ENCODE measurements at regions not wholly inside any gene's neighbourhood (a gene's known extent, or its start where the extent isn't known, plus 50 kb on each side); places are given as distances from the start of the nearest gene placed in this dataset.
"Not testable (repeated sequence)": the region's sequence is repeated elsewhere in the genome, so short reads cannot be mapped to it uniquely, and the experiment has no call there.

- DNase-seq (ENCODE audit: low spot score) = not testable (repeated sequence)
Observed at GRCh38 chr18:8913606-8914403, 188.7 kb upstream of the NDUFV2 start.

GRCh38 chr18:8914404-8915264 lies 187.9 kb upstream of the NDUFV2 start:
- not testable (repeated sequence) for DNase-seq (ENCODE audit: low spot score)

DNA sequence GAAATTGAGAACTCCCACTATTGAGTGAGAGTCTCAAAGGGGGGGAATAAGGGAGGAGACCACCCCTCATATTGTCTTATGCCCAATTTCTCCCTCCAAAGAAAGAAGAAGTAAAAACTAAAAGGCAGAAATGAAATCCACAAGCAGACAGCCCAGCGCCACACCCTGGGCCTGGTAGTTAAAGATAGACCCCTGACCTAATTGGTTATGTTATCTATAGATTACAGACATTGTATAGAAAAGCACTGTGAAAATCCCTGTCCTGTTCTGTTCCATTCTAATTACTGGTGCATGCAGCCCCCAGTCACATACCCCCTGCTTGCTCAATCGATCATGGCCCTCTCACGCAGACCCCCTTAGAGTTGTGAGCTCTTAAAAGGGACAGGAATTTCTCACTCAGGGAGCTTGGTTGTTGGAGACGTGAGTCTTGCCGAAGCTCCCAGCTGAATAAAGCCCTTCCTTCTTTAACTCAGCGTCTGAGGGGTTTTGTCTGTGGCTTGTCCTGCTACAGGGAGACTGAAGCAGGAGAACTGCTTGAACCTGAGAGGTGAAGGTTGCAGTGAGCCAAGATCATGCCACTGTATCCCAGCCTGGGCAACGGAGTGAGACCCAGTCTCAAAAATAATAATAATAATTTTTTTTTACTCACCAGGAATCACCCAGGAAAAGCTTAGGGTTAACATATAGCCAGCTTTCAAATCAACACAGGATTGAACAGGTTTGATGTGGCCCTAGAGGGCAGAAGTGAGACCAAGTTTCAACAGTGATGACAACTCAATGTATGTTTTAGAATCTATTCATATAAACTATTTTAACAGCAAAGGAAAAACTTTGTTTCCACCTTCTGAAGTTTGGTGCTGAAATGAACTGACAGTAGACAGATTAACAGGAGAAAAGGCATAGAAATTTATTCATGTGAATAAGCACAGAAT lies 181.4 kb upstream of the NDUFV2 start:
- not testable (repeated sequence) for DNase-seq (ENCODE audit: low spot score)

- no peak for DNase-seq (ENCODE audit: low spot score)
Observed at GRCh38 chr18:8926464-8926863, 176.0 kb upstream of the NDUFV2 start.

GRCh38 chr18:8928044-8928443 lies 174.5 kb upstream of the NDUFV2 start:
- DNase-seq (ENCODE audit: low spot score) = no peak

DNA sequence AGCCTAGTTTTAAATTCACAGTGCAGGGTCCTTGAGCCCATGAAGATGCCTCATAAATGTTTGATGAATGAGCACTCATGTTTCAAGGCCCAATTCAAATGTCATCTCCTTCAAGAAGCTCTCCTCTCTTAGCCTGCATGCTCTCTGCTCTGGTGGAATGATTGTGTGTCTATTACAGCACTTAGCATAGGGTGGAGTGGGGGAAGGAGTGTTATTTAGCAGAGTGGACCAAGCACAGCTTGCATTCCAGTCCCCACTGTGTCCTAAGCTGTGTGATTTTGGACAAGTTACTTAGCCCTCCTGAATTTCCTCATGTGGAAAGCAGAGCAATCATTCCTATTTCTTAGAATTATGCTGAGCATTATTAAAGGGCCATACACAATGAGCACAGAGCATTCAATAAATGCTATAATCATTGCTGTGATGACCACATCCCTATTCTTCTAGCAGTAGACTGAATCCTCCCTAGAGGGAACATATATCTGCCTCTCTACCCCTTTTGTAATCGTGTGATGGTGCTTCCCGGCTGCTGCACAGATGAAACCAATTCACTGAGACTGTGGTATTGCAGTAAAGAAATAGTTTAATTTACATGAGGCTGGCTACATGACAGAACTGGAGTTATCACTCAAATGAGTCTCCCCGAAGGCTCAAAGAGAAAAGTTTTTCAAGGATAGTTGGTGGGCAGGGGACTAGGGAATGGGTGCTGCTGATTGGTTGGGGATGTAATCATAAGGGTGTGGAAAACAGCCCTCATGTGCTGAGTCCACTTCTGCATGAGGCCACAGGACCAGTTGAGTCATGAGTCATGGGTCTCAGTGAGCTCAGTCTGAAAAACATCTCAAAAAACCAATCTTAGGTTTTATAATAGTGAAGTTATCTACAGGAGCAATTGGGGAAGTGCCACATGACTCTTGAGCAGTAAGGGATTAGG lies 173.4 kb upstream of the NDUFV2 start:
- DNase-seq (ENCODE audit: low spot score) = no peak

GRCh38 chr18:8930990-8931616 lies 171.4 kb upstream of the NDUFV2 start:
- DNase-seq (ENCODE audit: low spot score) = no peak

GRCh38 chr18:8932866-8933265 lies 169.6 kb upstream of the NDUFV2 start:
- no peak for DNase-seq (ENCODE audit: low spot score)

DNA sequence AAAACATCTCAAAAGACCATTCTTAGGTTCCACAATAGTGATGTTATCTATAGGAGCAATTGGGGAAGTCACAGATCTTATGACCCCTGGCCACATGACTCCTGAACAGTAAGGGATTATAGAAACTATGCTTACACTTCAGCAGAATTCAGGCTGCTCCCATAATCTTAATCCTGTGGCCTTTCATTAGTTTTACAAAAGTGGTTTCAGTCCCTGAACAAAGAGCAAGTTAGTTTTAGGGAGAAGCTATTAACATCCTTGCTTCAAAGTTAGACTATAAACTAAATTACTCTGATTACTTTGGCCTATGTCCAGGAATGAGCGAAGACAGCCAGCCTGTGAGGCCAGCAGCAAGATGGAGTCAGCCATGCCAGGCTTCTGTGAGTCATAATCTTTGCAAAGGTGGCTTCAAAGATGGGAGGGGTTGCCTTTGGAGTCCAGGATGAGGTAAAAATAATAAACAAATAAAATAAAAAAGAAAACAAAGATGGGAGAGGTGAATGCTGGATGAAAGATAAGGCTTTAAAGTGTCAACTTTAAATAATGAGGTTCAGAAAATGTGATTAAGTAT lies 168.7 kb upstream of the NDUFV2 start:
- DNase-seq (ENCODE audit: low spot score) = no peak

GRCh38 chr18:8935346-8935745 lies 167.2 kb upstream of the NDUFV2 start:
- not testable (repeated sequence) for DNase-seq (ENCODE audit: low spot score)

GRCh38 chr18:8936619-8937018 lies 165.9 kb upstream of the NDUFV2 start:
- DNase-seq (ENCODE audit: low spot score) = no peak

DNA sequence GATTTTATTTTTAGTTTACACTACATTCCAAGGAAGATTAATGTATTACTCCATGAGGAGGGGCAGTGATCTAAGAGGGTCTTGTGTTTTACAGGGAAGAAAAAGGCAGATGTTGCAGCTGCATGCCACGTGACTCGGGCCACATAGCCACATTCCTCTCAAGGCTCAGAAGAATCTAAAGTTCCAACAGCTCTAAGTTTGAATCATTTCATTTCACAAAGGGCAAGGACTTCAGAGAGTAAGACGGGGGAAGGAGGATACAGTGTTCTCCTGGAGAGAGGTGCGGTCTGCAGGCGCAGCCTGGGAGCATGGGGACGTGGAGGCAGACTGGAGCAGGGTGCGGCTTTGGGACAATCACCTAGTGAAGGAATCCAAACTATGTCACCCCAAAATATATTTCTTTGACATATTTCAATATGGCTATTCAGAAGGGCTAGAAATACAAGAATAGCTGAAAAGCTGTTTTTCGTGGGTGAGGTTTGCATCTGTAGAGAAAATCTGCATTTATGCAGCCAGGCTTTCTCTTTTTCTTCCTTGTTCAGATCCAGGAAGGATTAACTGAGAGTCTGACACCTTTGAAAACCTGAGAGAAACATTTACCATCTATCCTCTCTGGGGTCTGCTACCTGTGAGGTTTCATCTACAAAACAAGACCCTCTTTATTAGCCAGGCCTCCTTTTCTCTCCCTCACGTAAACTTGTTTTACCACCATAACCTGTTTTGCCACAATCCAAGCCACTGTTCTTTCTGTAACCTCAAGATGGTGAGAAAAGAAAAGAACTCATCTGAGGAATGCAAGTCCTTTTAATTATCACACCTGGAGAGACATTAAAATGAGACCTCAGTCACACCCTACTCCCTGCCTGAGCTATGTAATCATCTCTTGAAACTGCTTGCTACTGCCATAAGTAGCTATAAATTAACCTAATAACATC lies 165.1 kb upstream of the NDUFV2 start:
- no peak for DNase-seq (ENCODE audit: low spot score)

DNA sequence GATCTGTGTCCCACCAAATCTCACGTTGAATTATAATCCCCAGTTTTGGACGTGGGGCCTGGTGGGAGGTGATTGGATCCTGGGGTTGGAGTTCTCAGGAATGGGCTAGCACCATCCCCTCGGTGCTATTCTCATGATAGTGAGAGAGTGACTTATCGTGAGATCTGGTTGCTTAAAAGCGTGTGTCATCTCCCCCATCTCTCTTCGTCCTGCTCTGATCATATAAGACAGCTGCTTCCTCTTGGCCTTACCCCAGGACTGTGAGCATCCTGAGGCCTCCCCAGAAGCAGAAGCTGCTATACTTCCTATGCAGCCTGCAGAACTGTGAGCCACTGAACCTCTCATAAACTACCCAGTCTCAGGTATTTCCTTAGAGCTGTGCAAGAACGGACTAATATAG lies 163.7 kb upstream of the NDUFV2 start:
- DNase-seq (ENCODE audit: low spot score) = no peak

DNA sequence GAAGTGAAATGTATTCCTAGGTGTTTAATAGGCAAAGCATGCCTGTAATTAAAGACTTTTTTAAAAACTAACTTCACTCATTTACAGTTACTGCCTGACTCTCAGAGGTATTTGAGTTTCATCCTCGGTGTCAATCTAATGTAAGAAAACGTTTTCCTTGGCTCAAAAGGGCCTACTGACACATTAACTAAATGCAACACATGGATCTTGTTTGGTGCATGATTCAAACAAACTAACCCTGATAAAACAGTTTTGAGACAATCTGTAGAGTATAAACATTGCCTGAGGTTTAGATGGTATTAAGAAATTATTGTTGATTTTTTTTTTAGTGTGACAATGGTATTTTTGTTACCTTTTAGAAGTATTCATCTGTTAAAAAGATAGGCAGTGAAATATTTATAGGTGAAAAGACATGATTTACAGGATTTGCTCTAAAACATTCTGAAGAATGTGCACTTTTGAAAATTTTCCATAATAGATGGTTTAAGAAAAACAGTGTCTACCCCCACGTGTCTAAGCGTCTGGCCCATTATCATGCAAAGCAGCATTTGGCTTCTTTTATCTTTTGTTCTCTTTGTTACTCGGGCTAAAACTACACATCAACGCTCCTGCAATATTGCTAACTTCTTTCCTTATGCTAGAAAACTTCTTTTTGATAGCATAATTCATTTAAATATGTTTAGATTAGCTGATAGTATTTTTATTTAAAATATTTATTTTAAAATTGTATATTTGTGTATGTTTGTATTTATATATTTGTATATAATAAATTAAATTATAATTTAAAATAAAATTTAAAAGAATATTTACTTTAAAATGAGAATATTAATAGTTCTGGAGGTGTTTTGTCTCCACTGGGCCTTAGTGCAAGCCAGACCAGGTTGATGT lies 160.2 kb upstream of the NDUFV2 start:
- no peak for DNase-seq (ENCODE audit: low spot score)

DNA sequence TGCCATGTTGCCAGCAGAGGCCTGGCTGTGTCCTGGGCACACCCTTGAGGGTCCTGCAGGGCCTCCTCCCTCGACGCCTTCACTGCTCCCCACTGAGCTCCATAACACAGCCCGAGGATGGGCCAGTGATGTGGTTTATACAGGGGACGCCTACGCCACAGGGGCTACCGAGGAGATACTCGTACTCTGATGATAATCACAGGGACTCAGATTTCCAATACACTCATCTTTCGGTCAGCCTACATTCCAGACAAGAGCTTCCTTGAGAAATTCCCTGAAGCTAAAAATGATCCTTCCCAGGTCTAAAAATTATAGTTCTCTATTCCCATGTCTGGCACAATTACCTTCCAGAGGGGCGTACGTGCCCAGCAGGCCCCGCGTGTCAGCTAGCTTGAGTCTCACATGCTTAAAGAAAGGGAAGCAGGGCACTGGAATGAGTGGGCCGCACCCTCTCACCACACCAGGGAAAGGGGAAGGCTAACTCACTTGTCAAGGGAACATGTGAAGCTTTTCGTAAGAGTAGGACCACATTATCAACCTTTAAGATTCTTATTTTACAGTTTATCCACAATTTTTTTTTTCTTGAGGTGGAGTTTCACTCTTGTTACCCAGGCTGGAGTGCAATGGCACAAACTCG lies 159.5 kb upstream of the NDUFV2 start:
- DNase-seq (ENCODE audit: low spot score) = no peak

DNA sequence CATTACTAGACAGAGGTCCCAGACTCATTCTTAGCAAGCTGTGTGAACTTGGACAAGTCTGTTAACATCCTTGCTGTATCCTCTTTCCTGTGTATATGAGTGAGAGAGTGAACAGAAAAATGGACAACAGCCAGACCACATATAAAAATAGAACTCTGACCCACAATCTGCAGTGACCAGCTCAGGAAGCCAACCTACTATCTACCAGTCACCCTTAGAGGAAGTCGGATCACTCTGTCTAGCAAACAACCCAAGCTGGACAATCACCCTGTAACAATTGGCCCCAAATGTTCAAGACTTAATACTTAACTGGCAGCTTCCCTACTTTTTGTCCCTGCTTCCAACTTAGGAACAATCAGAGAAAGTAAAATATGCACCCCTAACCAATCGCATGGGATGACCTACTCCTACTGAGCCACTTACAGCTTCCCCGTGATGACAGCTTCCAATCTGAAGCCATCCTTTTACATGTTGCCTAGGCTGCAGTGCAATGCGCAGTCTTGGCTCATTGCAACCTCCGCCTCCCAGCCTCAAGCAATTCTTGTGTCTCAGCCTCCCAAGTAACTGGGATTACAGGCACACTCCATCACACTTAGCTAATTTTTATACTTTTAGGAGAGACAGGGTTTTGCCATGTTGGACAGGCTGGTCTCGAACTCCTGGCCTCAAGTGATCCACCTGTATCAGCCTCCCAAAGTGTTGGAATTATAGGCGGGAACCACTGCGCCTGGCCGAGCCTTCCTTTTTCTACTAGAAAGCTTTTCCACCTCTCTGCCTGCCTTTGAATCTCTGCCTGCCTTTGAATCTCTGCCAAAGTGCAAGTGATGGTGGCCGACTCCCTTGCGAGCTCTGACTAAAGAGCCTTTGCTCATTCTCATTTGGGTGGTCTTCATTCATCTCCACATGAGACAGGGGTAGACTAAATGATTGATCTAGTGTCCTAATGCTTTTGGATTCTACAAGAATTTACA lies 158.3 kb upstream of the NDUFV2 start:
- DNase-seq (ENCODE audit: low spot score) = no peak

Measured in SK-N-DZ (cell line).